GM18511 (cell line): ENCODE measurements at regions not wholly inside any gene's neighbourhood (a gene's known extent, or its start where the extent isn't known, plus 50 kb on each side); places are given as distances from the start of the nearest gene placed in this dataset.

ENCODE experiments used
- ATAC-seq: cut with Tn5 transposase; IDR thresholded peaks from one replicate; pipeline ENCODE4 v1.9.1; 2021; ENCODE audit warnings: mild to moderate bottlenecking, moderate library complexity; ENCODE audit not compliant: unreplicated experiment

DNA sequence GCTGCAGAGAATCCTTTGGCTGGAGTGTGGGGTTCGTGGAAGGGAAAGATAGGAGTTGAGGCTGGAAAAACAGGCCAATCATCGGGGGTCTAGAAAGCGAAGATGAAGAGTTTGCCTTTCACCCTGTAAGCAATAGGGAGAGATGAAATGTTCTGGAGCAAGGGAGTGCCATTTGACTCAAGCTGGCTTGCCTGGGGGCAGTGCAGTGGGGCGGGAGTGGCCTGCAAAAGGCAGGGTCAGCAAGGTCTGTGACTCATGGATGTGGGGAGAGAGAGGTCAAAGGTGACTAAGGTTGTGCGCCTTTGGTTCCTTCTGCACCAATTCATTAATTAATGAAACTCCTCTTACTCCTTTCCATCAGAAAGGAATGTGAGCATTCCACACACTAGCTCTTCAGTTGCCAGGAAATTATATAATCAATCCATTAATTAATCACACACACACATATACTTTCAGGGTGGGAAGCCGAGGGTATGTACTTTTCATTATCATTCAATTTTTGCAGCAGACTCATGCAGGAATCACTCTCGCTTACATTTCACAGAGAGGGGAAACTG is 227.6 kb downstream of the MYCN start:
- no peak for ATAC-seq

DNA sequence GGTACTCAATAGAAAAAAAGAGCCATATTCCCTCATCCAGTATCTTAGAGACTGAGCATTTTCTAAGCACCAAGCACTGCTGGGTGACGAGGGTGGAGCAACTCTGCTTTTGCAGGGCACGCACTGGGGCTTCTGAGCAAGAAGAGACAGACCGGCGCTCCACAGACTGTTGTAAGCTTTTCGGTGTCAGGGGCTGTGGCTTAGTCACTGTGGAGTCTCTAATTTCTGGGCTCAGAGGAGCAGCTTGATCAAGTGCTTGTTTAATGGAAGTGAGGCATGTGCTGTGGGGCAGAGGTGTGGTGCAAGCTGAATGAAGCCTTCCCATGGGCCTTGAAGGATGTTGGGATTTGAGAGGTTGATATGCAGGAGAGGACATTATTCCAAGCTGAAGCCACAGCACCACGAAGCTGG is 227.1 kb downstream of the MYCN start:
- ATAC-seq = no peak

DNA sequence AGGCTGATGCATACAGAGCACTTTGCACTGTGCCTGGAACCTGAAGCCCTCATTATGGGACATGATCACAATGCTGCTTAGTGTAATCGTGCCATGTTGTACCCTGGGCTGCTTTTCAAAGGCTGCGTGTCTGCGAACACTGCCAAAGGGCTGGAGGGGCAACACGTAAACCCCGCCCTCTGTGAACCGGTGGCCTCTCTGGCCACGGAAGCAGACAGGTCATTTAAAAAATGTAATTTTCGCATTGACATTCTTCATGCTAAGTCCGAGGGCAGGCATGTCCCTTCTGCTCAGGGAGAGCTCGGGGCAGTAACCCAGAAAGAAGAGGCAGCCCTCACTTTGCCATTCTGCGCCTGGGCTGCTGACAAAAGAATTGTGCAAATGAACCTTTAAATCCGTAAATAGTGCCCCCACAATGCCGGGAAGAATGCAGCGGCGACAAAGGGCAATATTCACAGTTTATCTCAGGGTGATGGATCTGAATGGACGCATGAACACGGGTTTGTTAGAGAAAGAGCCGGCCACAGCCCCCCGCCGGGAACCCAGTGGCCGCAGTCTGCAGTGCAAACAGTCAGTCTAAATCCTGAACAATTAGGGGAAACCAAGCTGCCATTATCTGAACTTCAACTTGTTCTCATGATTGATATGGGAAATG is 226.1 kb downstream of the MYCN start:
- no peak for ATAC-seq

DNA sequence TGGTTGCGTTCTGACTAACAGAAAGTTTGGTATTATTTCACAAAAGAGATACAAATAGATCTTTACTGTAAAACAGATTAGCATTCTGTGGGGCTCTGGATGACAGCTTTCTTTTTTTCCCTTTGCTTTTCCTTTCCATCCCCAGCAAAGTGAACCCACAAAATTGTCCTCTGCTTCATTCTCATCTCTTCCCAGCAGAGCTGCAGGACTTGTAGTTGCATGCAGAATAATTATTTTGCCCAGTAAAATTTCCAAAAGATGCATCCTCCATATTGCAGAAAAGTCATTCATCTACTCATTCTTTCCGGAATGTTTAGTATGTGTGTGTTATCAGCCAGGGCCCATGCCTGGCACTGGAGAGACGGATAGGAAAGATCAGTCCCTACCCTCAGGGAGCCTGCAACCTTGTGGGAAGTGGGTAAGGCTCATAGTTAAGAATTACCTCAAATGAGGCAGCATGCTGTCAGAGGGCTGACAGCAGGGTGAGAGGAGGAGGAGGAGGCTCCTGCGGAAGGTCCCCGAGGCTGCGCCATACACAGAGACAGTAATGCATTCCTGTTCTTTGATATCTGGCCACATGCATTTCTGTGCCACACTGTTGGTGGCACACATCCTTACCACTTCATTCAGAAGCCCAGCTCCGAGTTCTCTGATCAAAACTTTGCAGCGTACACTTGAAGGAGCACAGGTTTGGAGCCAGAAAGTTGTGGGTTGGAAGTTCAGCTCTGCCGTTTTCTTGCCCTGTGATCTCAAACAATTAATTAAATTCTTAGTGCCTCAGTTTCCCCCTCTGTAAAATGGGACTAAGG is 225.4 kb downstream of the MYCN start:
- ATAC-seq = no peak

DNA sequence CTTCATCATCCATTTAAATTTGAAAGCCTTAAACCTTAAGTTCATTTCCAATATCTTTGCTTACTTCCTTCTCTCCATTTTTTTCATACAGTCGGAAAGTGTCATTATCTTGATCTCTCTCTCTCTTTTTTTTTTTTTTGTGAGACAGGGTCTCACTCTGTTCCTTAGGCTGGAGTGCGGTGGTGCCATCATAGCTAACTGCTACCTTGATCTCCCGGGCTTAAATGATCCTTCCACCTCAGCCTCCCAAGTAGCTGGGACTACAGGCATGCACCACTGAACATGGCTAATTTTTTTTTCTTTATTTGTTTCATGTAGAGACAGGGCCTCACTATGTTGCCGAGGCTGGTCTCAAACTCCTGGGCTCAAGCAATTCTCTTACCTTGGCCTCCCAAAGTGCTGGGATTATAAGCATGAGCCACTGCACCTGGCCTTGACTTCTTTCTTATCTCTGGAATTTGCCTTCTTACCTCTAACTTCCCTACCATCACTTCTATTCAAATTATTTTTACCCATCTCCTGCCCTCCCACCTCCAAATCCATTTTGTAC is 222.2 kb downstream of the MYCN start:
- no peak for ATAC-seq

DNA sequence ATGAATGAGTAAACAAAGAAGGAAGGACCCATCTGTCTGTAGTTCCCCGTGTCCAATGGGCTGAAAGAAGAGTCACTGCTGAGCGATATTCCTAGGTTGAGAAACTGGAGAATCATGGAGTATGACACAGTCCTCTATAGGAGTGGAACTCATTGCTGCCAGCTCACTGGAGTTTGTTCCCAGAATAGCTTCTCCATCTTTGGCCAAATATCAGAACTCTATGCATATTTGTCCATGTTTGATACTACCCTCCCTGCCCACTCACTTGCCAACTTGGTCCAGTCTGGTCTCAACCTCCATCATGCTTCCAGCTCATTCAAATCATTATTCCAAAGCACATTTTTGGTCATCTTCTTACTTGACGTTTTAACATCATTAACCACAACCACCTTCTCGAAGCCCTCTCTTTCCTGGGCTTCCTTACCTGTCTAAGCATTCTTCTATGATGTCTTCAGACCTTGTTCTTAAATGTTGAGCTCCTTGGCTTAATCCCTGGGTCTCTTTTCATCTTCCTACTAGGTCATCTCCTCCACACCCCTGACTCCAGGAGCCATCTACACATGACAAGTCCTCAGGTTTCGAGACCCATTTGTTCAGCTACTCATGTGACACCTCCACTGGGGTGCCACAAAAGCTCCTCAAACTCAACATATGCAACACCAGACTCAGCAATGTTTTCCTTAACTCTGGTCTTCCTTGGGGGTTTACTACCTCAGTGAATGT is 221.6 kb downstream of the MYCN start:
- ATAC-seq = no peak

DNA sequence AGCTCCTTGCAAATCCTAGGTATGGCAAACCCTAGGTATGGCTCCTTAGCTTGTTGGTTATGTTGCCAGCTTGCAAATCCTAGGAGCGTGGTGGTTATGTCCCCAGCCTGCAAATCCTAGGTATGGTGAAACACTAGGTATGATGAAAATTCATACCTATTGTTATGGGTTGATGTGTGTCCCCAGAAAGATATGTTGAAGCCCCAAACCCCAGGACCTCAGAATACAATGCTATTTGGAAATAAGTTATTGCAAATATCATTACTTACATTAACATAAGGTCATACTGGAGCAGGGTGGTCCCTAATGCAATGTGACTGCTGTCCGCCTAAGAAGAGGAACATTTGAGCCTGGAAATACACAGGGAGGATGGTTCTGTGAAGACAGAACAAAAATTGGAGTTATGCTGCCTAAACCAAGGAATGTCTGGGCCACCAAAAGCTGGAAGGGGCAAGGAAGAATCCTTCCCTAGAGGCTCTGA is 220.8 kb downstream of the MYCN start:
- ATAC-seq = no peak

DNA sequence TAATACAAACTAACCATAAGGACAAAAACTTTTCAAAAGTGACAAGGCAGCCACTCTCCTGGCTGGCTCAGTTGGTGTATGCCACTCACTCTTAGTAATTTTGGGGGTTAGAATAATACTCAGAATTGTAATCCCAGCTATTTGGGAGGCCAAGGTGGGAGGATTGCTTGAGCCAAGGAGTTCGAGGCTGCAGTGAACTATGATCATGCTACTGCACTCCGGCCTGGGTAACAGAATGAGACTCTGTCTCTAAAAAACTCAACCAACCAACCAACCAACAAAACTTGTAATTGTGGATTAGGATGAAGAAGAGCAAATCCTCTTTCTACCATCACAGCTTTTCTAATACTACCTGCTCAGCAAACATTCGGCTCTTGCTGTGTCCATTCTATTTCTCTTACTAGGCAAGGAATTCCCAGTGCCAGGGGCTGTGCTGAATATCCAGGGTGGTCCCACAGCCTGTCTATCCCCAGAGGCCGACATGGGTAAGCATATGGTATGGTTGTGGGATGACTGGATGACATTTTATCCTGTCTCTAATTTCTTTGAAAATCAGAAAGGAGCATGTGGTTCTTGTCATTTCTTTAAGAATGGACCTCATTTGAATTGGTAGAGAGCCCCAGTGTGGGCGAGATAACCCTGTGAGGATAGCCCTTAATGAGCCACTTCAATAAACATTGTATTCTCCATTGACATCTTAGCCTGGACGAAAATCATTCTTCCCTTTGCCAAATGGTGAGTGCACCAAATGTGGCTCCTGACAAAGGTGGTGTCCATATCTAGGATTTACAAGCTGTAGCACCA is 220.1 kb downstream of the MYCN start:
- no peak for ATAC-seq

DNA sequence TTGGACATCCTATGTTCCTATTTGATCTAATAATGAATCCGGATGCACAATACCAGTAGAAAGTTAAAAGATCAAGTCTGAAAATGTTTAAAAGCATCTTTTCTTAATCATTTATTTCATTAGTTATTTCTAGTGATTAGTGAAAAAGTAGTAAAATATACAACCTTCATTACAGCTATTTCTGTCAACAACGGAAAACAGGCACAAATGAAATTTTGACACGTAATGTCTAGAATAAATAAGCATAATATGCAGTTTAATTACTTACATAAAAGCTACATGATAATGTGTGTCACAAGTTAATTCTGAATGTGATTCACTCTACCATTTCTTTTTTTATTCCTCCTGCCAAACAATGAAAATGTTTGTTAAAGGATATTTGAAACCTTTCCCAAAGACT is 216.1 kb downstream of the MYCN start:
- no peak for ATAC-seq

DNA sequence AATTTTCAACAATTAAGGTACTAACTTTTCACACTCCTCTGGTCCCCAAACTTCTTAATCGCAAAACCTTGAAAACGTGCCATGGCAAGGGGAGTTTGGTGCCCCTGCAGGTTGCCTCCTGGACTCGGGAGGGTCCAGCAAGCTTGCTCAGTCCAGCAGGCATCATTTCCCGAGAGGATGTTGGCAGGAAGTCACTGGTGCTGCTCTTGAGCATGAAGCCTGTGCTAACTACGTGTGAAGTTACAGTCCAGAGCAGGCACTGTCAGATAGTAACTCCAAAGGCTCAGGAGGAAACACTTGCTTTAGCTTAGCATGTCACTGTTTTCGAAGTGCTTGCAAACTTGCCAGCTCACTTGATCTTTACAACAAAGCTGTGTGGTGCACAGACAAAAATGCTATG is 215.4 kb downstream of the MYCN start:
- no peak for ATAC-seq

DNA sequence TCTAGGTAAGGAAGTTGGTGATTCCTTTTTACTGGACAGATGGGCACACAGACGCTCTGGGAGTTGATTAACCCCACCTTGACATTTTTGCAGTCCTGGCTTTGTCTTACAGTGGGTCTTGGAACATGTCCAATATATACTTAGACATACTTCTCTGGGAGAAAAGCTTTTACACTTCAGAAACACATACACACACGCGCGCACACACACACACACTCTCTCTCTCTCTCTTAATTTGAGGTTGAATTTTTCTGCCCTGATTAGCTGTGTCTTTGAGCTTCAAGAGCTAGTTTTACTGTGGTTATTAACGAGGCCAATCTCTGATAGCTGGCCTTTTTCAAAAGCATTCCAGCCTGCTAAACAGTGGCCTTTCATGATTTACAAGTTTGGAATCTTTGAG is 215.0 kb downstream of the MYCN start:
- ATAC-seq = no peak

DNA sequence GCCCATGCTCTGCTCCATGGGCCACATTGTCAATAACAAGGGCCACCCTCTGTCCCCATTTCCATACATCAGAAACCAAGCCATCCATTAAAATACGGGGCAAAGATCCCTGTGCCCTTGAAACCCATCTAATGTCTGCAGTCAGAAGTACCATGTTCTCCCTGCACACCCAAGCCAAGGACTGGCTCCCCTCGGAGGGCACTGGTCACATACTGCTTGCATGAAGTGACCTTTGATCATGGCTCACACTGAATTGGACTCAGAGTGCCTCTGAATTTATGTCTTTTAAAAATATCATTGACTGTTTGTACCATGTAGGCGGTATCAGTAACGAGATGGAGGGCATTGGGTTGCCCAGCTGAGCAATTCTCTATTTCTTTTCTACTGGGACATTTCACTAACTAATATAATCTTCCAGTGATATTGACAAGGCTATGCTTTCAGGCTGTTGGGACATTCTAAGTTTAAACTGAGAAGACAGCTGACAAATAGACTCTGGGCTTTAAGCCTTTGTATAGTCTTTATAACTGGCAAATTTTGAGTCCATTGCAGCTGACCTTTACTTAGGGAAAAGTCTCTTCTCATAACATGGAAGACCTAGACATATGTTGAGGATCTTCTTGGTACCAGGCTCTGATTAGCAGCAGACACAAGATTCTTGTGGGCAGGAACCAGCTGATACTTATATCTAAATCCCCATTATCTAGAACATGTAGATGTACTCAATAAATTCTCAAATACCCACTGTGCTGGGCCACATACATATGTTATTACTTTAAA is 214.3 kb downstream of the MYCN start:
- no peak for ATAC-seq

DNA sequence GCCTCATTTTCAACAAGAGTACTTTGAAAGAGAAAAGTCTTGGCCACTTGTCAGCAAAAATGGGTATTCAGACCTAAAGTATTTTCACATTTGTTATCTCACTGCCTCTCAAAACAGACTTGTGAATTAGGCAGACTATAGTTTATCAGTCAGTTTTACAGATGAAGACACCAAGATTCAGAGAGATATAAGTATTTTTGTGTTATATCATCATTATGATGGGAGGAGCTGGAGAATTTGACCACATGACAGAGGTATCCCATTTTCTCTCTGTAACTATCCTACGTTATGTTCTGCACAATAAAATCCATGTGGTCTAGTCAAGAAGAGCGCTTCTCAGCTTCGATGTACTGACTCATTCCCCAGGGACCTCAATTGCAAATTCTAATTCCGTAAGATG is 213.7 kb downstream of the MYCN start:
- ATAC-seq = no peak

DNA sequence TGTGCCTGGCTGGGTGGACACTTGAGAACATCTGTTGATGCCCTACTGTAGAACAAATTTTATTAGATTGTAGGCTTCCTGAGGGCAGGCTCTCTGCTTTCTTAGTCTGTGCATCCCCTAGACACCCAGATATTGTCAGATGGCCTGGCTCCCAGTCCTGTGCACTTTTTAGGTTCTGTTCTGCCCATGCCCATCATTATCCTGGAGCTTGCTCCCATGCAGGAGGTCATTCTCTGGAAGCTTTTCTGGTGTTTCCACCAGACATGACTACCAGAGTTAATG is 213.3 kb downstream of the MYCN start:
- ATAC-seq = no peak

DNA sequence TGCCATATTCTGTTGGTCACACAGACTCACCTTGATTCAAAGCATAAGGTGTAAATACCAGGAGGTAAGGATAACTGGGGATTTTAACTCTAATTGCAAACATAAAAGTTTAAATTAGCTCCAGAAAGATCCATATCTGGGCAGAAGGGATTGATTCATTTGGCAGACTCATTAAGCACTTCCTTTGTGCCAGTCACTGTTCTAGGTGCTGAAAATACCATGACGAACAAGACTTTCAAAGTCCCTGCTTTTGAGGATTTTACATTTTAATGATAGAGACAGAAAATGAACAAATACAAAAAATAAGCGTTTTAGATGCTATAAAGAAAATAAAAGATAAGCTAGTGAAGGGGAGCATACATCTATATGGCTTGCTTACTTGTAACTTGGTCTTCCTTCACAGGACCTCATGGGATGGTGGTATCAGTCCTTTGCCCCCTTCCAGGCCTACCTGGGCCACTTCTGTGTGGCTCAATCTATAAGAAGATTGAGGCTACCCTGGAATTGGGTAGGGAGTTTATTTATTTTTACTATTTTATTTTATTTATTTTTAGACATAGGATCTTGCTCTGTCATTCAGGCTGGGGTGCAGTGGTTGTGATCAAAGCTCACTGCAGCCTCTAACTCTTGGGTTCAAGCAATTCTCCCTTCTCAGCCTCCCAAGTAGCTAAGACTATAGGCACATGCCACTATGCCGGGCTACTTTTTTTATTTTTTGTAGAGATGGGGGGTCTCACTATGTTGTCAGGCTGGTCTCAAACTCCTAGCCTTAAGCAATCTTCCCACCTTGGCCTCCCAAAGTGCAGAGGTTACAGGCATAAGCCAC is 212.8 kb downstream of the MYCN start:
- ATAC-seq = no peak

DNA sequence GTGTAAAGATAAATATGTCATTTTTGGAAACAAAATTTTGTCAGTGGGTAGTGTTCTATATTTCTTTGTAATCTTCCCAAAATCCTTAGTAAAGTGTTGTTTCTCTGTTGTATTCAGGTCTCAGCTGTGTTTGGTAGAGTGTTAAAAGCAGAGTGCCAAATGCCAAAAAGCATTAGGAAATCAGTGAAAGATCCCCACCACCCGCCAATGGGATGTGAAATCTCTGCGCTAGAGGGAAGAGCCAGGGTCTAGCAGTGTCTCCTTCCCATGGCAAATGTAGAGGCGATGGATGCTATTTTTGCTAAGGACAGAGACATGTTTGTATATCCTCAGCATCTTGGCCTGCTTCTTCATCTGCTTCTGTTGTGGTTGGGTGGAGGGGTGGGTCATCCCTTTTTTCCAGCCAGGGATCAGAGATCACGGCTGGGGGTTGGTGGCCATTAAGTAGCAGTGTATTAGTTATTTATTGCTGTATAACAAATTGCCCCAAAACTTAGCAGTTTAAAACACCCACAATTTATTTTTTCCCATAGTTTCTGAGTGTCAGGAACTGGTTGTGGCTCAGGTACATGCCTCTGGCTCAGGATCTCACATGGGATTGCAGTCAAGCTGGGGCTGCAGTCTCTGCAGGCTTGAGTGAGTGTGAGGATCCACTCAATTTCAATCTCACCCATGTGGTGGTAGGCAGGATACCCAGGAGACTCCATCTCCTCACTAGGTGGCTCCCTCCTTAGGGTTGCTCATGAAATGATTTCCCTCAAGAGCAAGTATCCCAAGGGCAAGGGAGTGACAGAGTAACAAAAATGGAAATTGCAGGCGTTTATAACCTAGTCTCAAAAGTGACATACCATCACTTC is 211.9 kb downstream of the MYCN start:
- no peak for ATAC-seq

DNA sequence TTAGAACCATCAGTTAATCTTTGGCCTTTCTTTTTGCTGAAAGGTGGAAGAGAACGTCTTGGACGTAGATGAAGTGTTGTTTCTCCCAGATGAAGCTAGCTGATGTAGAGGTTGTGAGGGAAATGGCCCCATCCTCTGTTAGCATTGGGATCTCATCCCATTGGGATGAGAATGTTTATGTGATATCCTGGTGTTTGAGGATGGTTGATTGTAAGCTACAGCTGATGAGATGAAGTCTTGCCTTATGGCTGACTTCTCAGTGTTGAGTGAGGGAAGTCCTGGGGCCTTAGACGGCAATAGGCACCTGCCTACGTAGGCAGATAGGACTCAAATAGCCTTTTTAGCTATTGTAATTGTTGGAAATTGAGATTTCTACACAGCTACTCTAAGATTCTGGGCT is 211.3 kb downstream of the MYCN start:
- no peak for ATAC-seq

DNA sequence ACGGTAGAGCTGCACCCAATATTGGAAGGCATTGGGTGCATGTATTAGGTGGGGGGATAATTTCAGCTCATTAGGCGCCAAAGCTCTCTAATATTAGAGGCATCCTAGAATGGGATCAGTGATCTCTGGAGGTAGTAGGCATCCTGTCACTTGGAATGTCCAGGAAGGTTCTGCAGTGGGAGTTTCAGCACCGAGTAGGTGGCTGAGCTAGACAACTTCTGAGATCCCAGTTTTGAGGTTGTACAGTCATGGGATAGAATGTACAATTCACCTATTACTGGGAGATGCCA is 210.9 kb downstream of the MYCN start:
- ATAC-seq = no peak
